ENCODE measurements at regions not wholly inside any gene's neighbourhood (a gene's known extent, or its start where the extent isn't known, plus 50 kb on each side); places are given as distances from the start of the nearest gene placed in this dataset.

DNA sequence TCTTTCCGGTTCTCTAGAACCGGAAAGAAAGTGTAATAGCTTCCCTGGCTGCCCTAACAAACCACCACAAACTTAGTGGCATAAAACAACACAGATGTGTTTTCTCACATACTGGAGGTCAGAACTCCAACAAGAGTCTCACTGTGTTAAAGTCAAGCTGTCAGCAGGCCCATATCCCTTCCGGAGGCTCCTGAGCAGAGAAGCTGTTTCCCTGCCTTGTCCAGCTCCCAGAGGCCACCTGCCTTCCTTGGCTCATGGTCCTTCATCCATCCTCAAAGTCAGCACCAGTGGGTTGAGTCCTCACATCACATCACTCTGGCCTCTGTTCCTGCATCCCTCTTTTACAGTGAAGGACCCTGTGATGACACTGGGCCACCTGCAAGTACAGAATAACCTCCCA is 49.8 kb upstream of the HMX1 start:
- H3K4me3 ChIP-seq, result no peak overlapping the region
- no peaks in the 10 kb centered on the region for H3K36me3 ChIP-seq
- 65% methylated on average over 3 of the region's 3 CpGs for WGBS
- intact Hi-C loops (cut with DNase I), result no loop called here
- DNase-seq (ENCODE audit: low spot score), result no peak
- H3K9me3 ChIP-seq, result no peaks in the 10 kb centered on the region
- H3K4me1 ChIP-seq (replicated peaks), result no peaks in the 10 kb centered on the region
- no peaks in the 10 kb centered on the region for H3K27me3 ChIP-seq (replicated peaks; ENCODE audit: insufficient read depth)
- TF ChIP-seq CTCF (IDR thresholded peaks at IDR 0.05) (no peak), POLR2A (IDR thresholded peaks at IDR 0.05) (no peak), POLR2AphosphoS5 (IDR thresholded peaks at IDR 0.05) (no peak)
- H3K27ac ChIP-seq, result no peak overlapping the region

Small RNA genes lying in the stretch of these regions (small RNA-seq; reads per million reads assigned to genes)
- gene SNRPCP16, result 0 reads per million in 2 donors

All from prostate gland (tissue), 2 donors.